Hematopoietic multipotent progenitor cell treated with erythropoietin and hydrocortisone succinate and interleukin-3 and kit ligand, for 17 days (in vitro differentiated cells): ENCODE measurements at regions not wholly inside any gene's neighbourhood (a gene's known extent, or its start where the extent isn't known, plus 50 kb on each side); places are given as distances from the start of the nearest gene placed in this dataset.
"Not testable (repeated sequence)": the region's sequence is repeated elsewhere in the genome, so short reads cannot be mapped to it uniquely, and the experiment has no call there.

Experiments
- DNase-seq: peaks from one replicate; pipeline ENCODE4 v3.0.0-alpha.2; 2015; ENCODE audit warnings: low spot score

- no peak for DNase-seq
Observed at GRCh38 chr9:16278326-16278999, 592.0 kb downstream of the BNC2 start.

- no peak for DNase-seq
Observed at GRCh38 chr9:16281707-16282106, 588.8 kb downstream of the BNC2 start.

GRCh38 chr9:16282216-16282615, 588.3 kb downstream of the BNC2 start:
- no peak for DNase-seq

- no peak for DNase-seq
Observed at GRCh38 chr9:16282718-16283117, 587.8 kb downstream of the BNC2 start.

GRCh38 chr9:16286160-16286559, 584.3 kb downstream of the BNC2 start:
- DNase-seq, result no peak

GRCh38 chr9:16289639-16290038, 580.8 kb downstream of the BNC2 start:
- no peak for DNase-seq

- no peak for DNase-seq
Observed at GRCh38 chr9:16290169-16290568, 580.3 kb downstream of the BNC2 start.

GRCh38 chr9:16291921-16292320, 578.5 kb downstream of the BNC2 start:
- DNase-seq, result no peak

- no peak for DNase-seq
Observed at GRCh38 chr9:16293610-16294009, 576.9 kb downstream of the BNC2 start.

GRCh38 chr9:16294133-16294770, 576.2 kb downstream of the BNC2 start:
- no peak for DNase-seq

GRCh38 chr9:16294940-16295339, 575.5 kb downstream of the BNC2 start:
- not testable (repeated sequence) for DNase-seq

GRCh38 chr9:16299368-16299767, 571.1 kb downstream of the BNC2 start:
- DNase-seq, result not testable (repeated sequence)

GRCh38 chr9:16303506-16303905, 567.0 kb downstream of the BNC2 start:
- no peak for DNase-seq

GRCh38 chr9:16304301-16304700, 566.2 kb downstream of the BNC2 start:
- no peak for DNase-seq

- no peak for DNase-seq
Observed at GRCh38 chr9:16306586-16306985, 563.9 kb downstream of the BNC2 start.

GRCh38 chr9:16307626-16308195, 562.8 kb downstream of the BNC2 start:
- DNase-seq, result no peak

- DNase-seq, result no peak
Observed at GRCh38 chr9:16308645-16309044, 561.8 kb downstream of the BNC2 start.

GRCh38 chr9:16309082-16309468, 561.4 kb downstream of the BNC2 start:
- DNase-seq, result no peak

GRCh38 chr9:16309469-16310271, 560.8 kb downstream of the BNC2 start:
- DNase-seq, result no peak

- no peak for DNase-seq
Observed at GRCh38 chr9:16310278-16311110, 560.0 kb downstream of the BNC2 start.

- DNase-seq, result no peak
Observed at GRCh38 chr9:16312116-16312515, 558.4 kb downstream of the BNC2 start.
